ENCODE measurements at regions not wholly inside any gene's neighbourhood (a gene's known extent, or its start where the extent isn't known, plus 50 kb on each side); places are given as distances from the start of the nearest gene placed in this dataset.

DNA sequence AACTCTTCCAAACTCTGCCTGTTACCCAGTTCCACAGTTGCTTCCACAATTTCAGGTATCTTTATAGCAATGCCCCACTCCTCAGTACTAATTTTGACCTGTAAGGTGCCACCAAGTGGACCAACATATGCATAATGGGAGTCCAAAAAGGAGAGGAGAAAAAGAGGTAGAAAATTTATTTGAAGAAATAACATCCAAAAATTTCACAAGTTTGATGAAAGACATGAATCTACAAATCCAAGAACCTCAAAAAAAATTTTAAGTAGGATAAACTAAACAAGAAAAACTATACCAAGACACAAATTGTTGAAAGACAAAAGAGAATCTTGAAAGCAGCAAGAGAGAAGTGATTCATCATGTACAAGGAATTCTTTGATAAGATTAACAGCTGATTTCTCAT, 79.8 kb downstream of the BARX1 start:
- DNase-seq (ENCODE audit: low read depth) = no peak
- TF ChIP-seq, protein P1, sequence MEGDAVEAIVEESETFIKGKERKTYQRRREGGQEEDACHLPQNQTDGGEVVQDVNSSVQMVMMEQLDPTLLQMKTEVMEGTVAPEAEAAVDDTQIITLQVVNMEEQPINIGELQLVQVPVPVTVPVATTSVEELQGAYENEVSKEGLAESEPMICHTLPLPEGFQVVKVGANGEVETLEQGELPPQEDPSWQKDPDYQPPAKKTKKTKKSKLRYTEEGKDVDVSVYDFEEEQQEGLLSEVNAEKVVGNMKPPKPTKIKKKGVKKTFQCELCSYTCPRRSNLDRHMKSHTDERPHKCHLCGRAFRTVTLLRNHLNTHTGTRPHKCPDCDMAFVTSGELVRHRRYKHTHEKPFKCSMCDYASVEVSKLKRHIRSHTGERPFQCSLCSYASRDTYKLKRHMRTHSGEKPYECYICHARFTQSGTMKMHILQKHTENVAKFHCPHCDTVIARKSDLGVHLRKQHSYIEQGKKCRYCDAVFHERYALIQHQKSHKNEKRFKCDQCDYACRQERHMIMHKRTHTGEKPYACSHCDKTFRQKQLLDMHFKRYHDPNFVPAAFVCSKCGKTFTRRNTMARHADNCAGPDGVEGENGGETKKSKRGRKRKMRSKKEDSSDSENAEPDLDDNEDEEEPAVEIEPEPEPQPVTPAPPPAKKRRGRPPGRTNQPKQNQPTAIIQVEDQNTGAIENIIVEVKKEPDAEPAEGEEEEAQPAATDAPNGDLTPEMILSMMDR (IDR thresholded peaks at IDR 0.05; ENCODE audit: control insufficient read depth, extremely low read depth, insufficient read depth) = no peak
- no peak overlapping the region for H3K4me3 ChIP-seq (ENCODE audit: low read depth, low read length)

GRCh38 chr9:93874242-93874641, 80.9 kb downstream of the BARX1 start:
- no peak overlapping the region for H3K4me3 ChIP-seq (ENCODE audit: low read depth, low read length)
- no peak for DNase-seq (ENCODE audit: low read depth)
- TF ChIP-seq, protein P1 (IDR thresholded peaks at IDR 0.05; ENCODE audit: control insufficient read depth, extremely low read depth, insufficient read depth) = no peak

- TF ChIP-seq, protein P1 (IDR thresholded peaks at IDR 0.05; ENCODE audit: control insufficient read depth, extremely low read depth, insufficient read depth) = no peak
- no peak overlapping the region for H3K4me3 ChIP-seq (ENCODE audit: low read depth, low read length)
- DNase-seq (ENCODE audit: low read depth) = no peak
Observed at GRCh38 chr9:93871286-93871685, 83.9 kb downstream of the BARX1 start.

DNA sequence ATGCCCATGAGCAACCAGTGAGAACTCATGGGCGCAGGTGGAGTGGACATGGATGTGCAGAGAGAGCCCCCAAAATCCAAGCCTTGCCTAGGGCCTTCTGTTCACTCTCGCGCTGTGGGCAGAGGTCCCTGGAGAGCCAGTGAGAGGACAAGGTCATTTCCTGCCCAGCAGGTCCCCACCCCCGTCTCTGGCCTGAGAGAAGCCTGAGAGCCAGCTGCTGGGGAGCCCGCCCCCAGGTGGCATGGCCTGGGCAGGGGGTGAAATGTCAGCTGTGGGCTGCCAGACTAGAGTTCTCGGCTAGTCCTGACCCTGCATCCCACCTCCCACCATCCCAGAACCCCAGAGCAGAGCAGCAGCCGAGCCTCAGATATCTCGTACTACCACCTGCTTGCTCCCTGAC, 85.3 kb downstream of the BARX1 start:
- DNase-seq (ENCODE audit: low read depth) = no peak
- TF ChIP-seq, protein P1 (IDR thresholded peaks at IDR 0.05; ENCODE audit: control insufficient read depth, extremely low read depth, insufficient read depth) = no peak
- no peak overlapping the region for H3K4me3 ChIP-seq (ENCODE audit: low read depth, low read length)

- TF ChIP-seq, protein P1 (IDR thresholded peaks at IDR 0.05; ENCODE audit: control insufficient read depth, extremely low read depth, insufficient read depth) = no peak
- DNase-seq (ENCODE audit: low read depth) = no peak
Observed at GRCh38 chr9:93869088-93869487, 86.1 kb downstream of the BARX1 start.

GRCh38 chr9:93865716-93866115, 89.4 kb downstream of the BARX1 start:
- H3K4me3 ChIP-seq (ENCODE audit: low read depth, low read length) = no peak overlapping the region
- TF ChIP-seq, protein P1 (IDR thresholded peaks at IDR 0.05; ENCODE audit: control insufficient read depth, extremely low read depth, insufficient read depth) = no peak
- DNase-seq (ENCODE audit: low read depth) = no peak

More at GRCh38 chr9:93869088-93869487, 86.1 kb downstream of the BARX1 start:
- H3K4me3 ChIP-seq (ENCODE audit: low read depth, low read length) = no peak overlapping the region

DNA sequence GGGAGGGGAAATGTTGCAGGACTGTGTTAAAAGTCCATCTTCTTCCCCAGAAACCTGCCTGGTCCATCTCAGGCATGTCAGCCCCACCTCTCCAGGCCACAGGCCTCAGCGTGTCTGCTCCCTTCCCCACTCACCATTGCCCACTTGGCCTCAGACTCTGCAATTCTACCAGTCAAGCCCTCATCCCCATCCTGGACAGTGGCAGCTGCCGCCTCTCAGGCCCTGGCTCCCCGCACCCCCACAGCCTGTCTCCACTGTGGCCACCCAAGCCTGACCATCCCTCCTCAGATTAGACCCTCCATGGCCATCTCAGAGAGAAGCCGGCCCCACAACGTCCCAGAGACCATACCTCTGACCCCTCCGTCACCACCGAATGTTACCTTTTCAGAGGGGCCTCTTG, 89.9 kb downstream of the BARX1 start:
- no peak overlapping the region for H3K4me3 ChIP-seq (ENCODE audit: low read depth, low read length)
- TF ChIP-seq, protein P1 (IDR thresholded peaks at IDR 0.05; ENCODE audit: control insufficient read depth, extremely low read depth, insufficient read depth) = no peak
- no peak for DNase-seq (ENCODE audit: low read depth)
